GM13976 (cell line): ENCODE measurements at regions not wholly inside any gene's neighbourhood (a gene's known extent, or its start where the extent isn't known, plus 50 kb on each side); places are given as distances from the start of the nearest gene placed in this dataset.

Experiments
- DNase-seq: peaks from one replicate; pipeline ENCODE4 v3.0.0; 2012; ENCODE audit warnings: low spot score
- CTCF ChIP-seq: IDR thresholded peaks from 2 replicates; pipeline ENCODE4 v1.5.1; 2012; ENCODE audit warnings: borderline replicate concordance, mild to moderate bottlenecking; ENCODE audit not compliant: insufficient read depth; ENCODE audit errors: extremely low read depth, missing control alignments, control extremely low read depth
- in situ Hi-C: fragments of 300-500 bp; cut with MboI; formaldehyde crosslinking; loops from one replicate; pipeline ENCODE4 v1.12.0; 2022; ENCODE audit warnings: low sequenced_read_pairs, mixed read lengths, inconsistent platforms; ENCODE audit not compliant: unreplicated experiment

- in situ Hi-C loops: no loop called here
- no peak for TF ChIP-seq CTCF
- DNase-seq: no peak
Measured at GRCh38 chr10:131616040-131616439, 284.8 kb upstream of the PPP2R2D start.

GRCh38 chr10:131617113-131617858 is 283.5 kb upstream of the PPP2R2D start:
- in situ Hi-C loops: no loop called here
- no peak for TF ChIP-seq CTCF
- DNase-seq: no peak

- TF ChIP-seq CTCF: no peak
- in situ Hi-C loops: no loop called here
- DNase-seq: no peak
Measured at GRCh38 chr10:131618587-131619267, 282.1 kb upstream of the PPP2R2D start.

- TF ChIP-seq CTCF: no peak
- in situ Hi-C loops: no loop called here
- DNase-seq: no peak
Measured at GRCh38 chr10:131620314-131620713, 280.5 kb upstream of the PPP2R2D start.

GRCh38 chr10:131620904-131621303 is 279.9 kb upstream of the PPP2R2D start:
- DNase-seq: no peak
- in situ Hi-C loops: no loop called here
- no peak for TF ChIP-seq CTCF

GRCh38 chr10:131621784-131622624 is 278.8 kb upstream of the PPP2R2D start:
- in situ Hi-C loops: no loop called here
- no peak for TF ChIP-seq CTCF

More at GRCh38 chr10:131621784-131622624, 278.8 kb upstream of the PPP2R2D start:
- DNase-seq: no peak
